ENCODE measurements at regions not wholly inside any gene's neighbourhood (a gene's known extent, or its start where the extent isn't known, plus 50 kb on each side); places are given as distances from the start of the nearest gene placed in this dataset.

DNA sequence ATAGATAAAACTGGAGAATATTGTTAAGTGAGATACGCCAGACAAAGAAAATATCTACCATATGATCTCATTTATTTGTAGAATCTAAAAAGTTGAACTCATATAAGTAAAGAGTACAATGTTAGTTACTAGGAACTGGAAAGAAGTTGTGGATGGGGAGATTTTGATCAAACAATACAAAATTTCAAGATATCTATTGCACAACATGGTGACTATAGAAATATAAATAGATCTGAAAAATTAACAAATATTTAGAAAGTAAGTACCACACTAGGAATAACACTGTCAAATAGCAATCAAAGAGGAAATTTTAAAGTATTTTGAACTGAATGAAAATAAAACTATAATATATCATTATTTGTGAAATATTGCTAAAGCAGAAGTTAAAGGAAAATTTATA, 437.2 kb downstream of the AASDHPPT start:
- TF ChIP-seq NFIC (IDR thresholded peaks at IDR 0.05), result no peak
- TF ChIP-seq CREB1 (IDR thresholded peaks at IDR 0.05; ENCODE audit: low read depth), result no peak
- no peak for TF ChIP-seq YY1 (IDR thresholded peaks at IDR 0.05; ENCODE audit: low read depth)
- TF ChIP-seq, protein P1, sequence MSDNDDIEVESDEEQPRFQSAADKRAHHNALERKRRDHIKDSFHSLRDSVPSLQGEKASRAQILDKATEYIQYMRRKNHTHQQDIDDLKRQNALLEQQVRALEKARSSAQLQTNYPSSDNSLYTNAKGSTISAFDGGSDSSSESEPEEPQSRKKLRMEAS (IDR thresholded peaks at IDR 0.05), result no peak
- TF ChIP-seq, protein P2, sequence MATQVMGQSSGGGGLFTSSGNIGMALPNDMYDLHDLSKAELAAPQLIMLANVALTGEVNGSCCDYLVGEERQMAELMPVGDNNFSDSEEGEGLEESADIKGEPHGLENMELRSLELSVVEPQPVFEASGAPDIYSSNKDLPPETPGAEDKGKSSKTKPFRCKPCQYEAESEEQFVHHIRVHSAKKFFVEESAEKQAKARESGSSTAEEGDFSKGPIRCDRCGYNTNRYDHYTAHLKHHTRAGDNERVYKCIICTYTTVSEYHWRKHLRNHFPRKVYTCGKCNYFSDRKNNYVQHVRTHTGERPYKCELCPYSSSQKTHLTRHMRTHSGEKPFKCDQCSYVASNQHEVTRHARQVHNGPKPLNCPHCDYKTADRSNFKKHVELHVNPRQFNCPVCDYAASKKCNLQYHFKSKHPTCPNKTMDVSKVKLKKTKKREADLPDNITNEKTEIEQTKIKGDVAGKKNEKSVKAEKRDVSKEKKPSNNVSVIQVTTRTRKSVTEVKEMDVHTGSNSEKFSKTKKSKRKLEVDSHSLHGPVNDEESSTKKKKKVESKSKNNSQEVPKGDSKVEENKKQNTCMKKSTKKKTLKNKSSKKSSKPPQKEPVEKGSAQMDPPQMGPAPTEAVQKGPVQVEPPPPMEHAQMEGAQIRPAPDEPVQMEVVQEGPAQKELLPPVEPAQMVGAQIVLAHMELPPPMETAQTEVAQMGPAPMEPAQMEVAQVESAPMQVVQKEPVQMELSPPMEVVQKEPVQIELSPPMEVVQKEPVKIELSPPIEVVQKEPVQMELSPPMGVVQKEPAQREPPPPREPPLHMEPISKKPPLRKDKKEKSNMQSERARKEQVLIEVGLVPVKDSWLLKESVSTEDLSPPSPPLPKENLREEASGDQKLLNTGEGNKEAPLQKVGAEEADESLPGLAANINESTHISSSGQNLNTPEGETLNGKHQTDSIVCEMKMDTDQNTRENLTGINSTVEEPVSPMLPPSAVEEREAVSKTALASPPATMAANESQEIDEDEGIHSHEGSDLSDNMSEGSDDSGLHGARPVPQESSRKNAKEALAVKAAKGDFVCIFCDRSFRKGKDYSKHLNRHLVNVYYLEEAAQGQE (IDR thresholded peaks at IDR 0.05; ENCODE audit: low read depth), result no peak
- no peak for TF ChIP-seq EGR1 (IDR thresholded peaks at IDR 0.05)
- TF ChIP-seq EP300 (IDR thresholded peaks at IDR 0.05; ENCODE audit: borderline replicate concordance), result no peak
- TF ChIP-seq TAF1 (IDR thresholded peaks at IDR 0.05; ENCODE audit: low read depth), result no peak
- no peak for TF ChIP-seq USF1 (IDR thresholded peaks at IDR 0.05)
- no peak for TF ChIP-seq ZBTB7A (IDR thresholded peaks at IDR 0.05; ENCODE audit: low read depth)
- TF ChIP-seq TEAD4 (IDR thresholded peaks at IDR 0.05), result no peak
- no peak for TF ChIP-seq RAD21 (IDR thresholded peaks at IDR 0.05; ENCODE audit: low read depth)
- no peak for TF ChIP-seq FOXM1 (IDR thresholded peaks at IDR 0.05; ENCODE audit: borderline replicate concordance, low read depth)
- no peak for TF ChIP-seq TCF12 (IDR thresholded peaks at IDR 0.05; ENCODE audit: low read depth)
- TF ChIP-seq CEBPB (IDR thresholded peaks at IDR 0.05), result no peak

GRCh38 chr11:106517426-106517825, 440.0 kb downstream of the AASDHPPT start:
- no peak for TF ChIP-seq CREB1 (IDR thresholded peaks at IDR 0.05; ENCODE audit: low read depth)
- TF ChIP-seq TCF12 (IDR thresholded peaks at IDR 0.05; ENCODE audit: low read depth), result no peak
- TF ChIP-seq USF1 (IDR thresholded peaks at IDR 0.05), result no peak
- no peak for TF ChIP-seq EP300 (IDR thresholded peaks at IDR 0.05; ENCODE audit: borderline replicate concordance)
- TF ChIP-seq, protein P1 (IDR thresholded peaks at IDR 0.05), result no peak
- no peak for TF ChIP-seq YY1 (IDR thresholded peaks at IDR 0.05; ENCODE audit: low read depth)
- TF ChIP-seq TEAD4 (IDR thresholded peaks at IDR 0.05), result no peak
- TF ChIP-seq FOXM1 (IDR thresholded peaks at IDR 0.05; ENCODE audit: borderline replicate concordance, low read depth), result no peak
- no peak for TF ChIP-seq ZBTB7A (IDR thresholded peaks at IDR 0.05; ENCODE audit: low read depth)
- TF ChIP-seq, protein P2 (IDR thresholded peaks at IDR 0.05; ENCODE audit: low read depth), result no peak
- TF ChIP-seq TAF1 (IDR thresholded peaks at IDR 0.05; ENCODE audit: low read depth), result no peak
- no peak for TF ChIP-seq RAD21 (IDR thresholded peaks at IDR 0.05; ENCODE audit: low read depth)
- TF ChIP-seq EGR1 (IDR thresholded peaks at IDR 0.05), result no peak
- TF ChIP-seq NFIC (IDR thresholded peaks at IDR 0.05), result no peak
- TF ChIP-seq CEBPB (IDR thresholded peaks at IDR 0.05), result no peak

DNA sequence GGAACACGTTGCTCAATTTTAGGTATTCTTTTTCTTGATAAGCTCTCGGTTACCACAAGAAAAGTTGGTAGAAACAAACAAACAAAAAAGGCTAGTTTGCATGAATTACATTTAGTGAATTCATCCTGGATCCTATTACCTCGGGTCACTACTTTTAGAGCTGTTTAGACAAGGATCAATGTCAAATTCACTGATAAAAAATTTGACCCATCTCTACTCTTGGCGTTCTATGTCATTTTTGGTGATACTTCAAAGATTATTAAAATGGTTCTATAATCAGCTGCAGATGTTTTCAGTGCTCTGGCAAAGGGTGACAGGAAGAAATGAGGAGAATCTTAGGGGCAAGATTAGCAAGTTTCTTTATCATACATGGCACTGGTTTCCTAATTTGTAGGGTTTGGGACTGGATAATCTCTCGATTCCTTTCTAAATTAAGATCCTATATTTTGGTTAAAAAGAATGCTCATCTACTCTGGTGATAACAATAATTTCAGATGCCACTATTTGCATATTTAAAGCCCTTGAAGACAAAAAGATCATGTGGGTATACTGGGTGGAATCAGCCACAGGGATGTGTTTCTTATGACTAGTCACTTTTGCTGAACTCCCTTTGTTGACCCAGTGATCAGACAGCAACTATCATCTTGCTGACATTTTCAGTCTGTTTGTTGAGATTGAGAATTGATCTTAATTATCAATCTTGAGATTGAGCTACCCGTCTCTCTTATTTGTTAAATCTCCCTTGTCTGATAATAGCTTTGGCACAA, 442.9 kb downstream of the AASDHPPT start:
- TF ChIP-seq EGR1 (IDR thresholded peaks at IDR 0.05), result no peak
- TF ChIP-seq NFIC (IDR thresholded peaks at IDR 0.05), result no peak
- TF ChIP-seq EP300 (IDR thresholded peaks at IDR 0.05; ENCODE audit: borderline replicate concordance), result no peak
- TF ChIP-seq, protein P1 (IDR thresholded peaks at IDR 0.05), result no peak
- TF ChIP-seq, protein P2 (IDR thresholded peaks at IDR 0.05; ENCODE audit: low read depth), result no peak
- TF ChIP-seq TAF1 (IDR thresholded peaks at IDR 0.05; ENCODE audit: low read depth), result no peak
- no peak for TF ChIP-seq USF1 (IDR thresholded peaks at IDR 0.05)
- no peak for TF ChIP-seq RAD21 (IDR thresholded peaks at IDR 0.05; ENCODE audit: low read depth)
- no peak for TF ChIP-seq TCF12 (IDR thresholded peaks at IDR 0.05; ENCODE audit: low read depth)
- TF ChIP-seq ZBTB7A (IDR thresholded peaks at IDR 0.05; ENCODE audit: low read depth), result no peak
- TF ChIP-seq YY1 (IDR thresholded peaks at IDR 0.05; ENCODE audit: low read depth), result no peak
- no peak for TF ChIP-seq CEBPB (IDR thresholded peaks at IDR 0.05)
- TF ChIP-seq TEAD4 (IDR thresholded peaks at IDR 0.05), result no peak
- TF ChIP-seq CREB1 (IDR thresholded peaks at IDR 0.05; ENCODE audit: low read depth), result no peak

All from Ishikawa (cell line).